ENCODE measurements at regions not wholly inside any gene's neighbourhood (a gene's known extent, or its start where the extent isn't known, plus 50 kb on each side); places are given as distances from the start of the nearest gene placed in this dataset.

DNA sequence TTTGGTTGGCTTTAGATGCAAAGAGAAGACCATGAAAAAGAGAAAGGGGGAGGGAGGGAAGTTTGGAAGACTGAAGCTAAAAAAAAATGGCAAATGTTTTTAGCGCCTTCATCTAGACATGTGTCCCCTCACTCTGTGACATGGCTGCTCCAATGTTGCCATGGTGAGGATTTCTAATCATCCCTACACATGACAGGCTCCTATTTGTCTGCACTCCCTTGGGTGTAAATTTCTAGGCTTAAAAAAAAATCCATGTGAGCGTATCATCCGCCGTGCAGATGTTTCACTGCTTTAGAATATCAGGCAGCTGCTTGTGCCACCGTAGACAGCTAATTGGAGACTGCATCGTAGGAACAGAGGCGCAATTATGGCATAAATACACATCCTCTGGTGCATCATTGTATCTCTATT lies 761.1 kb upstream of the MMS22L start:
- no peak for TF ChIP-seq POLR2A (IDR thresholded peaks at IDR 0.05; ENCODE audit: low read length)
- TF ChIP-seq GATA1 (IDR thresholded peaks at IDR 0.05; ENCODE audit: low read depth, low read length) = no peak
